GM23248 (cell line): ENCODE measurements at regions not wholly inside any gene's neighbourhood (a gene's known extent, or its start where the extent isn't known, plus 50 kb on each side); places are given as distances from the start of the nearest gene placed in this dataset.

Experiments used
- EZH2 ChIP-seq: fragments of 200-600 bp; sonication (generic); IDR thresholded peaks from 2 replicates; pipeline ENCODE4 v1.6.1; 2018; ENCODE audit warnings: antibody characterized with exemption, mild to moderate bottlenecking; ENCODE audit not compliant: insufficient read depth, poor library complexity, severe bottlenecking
- EZH2phosphoT487 ChIP-seq: fragments of 200-600 bp; sonication (generic); IDR thresholded peaks from 2 replicates; pipeline ENCODE4 v1.6.1; 2018; ENCODE audit warnings: antibody characterized with exemption, moderate library complexity, mild to moderate bottlenecking, low read depth; ENCODE audit not compliant: insufficient read depth

- no peak for TF ChIP-seq EZH2phosphoT487
- no peak for TF ChIP-seq EZH2
These were observed 890.8 kb upstream of the PHF14 start for GRCh38 chr7:10082896-10083295.
